ENCODE measurements at regions not wholly inside any gene's neighbourhood (a gene's known extent, or its start where the extent isn't known, plus 50 kb on each side); places are given as distances from the start of the nearest gene placed in this dataset.
A peak's percentile ranks its signal among the peaks of the same experiment; 100 is the strongest.
"Not testable (repeated sequence)": the region's sequence is repeated elsewhere in the genome, so short reads cannot be mapped to it uniquely, and the experiment has no call there.

- not testable (repeated sequence) for DNase-seq
These were observed 117.0 kb downstream of the SDHAF3 start for GRCh38 chr7:97234494-97234893.

GRCh38 chr7:97246317-97246716 lies 128.8 kb downstream of the SDHAF3 start:
- no peak for DNase-seq

GRCh38 chr7:97258187-97258586 lies 140.7 kb downstream of the SDHAF3 start:
- DNase-seq = not testable (repeated sequence)

GRCh38 chr7:97269741-97270140 lies 152.2 kb downstream of the SDHAF3 start:
- no peak for DNase-seq

- no peak for DNase-seq
These were observed 152.8 kb downstream of the SDHAF3 start for GRCh38 chr7:97270280-97270679.

GRCh38 chr7:97271619-97272018 lies 154.1 kb downstream of the SDHAF3 start:
- DNase-seq = no peak

- DNase-seq = no peak
These were observed 154.9 kb downstream of the SDHAF3 start for GRCh38 chr7:97272237-97272975.

GRCh38 chr7:97275475-97275874 lies 158.0 kb downstream of the SDHAF3 start:
- no peak for DNase-seq

GRCh38 chr7:97280950-97281349 lies 163.5 kb downstream of the SDHAF3 start:
- no peak for DNase-seq

- no peak for DNase-seq
These were observed 167.8 kb downstream of the SDHAF3 start for GRCh38 chr7:97285348-97285747.

- DNase-seq = no peak
These were observed 175.5 kb downstream of the SDHAF3 start for GRCh38 chr7:97293031-97293430.

GRCh38 chr7:97298561-97298960 lies 181.1 kb downstream of the SDHAF3 start:
- DNase-seq = no peak

GRCh38 chr7:97305589-97305988 lies 188.1 kb downstream of the SDHAF3 start:
- DNase-seq = peak; percentile 83

GRCh38 chr7:97307521-97308108 lies 190.1 kb downstream of the SDHAF3 start:
- no peak for DNase-seq

GRCh38 chr7:97313900-97314299 lies 196.4 kb downstream of the SDHAF3 start:
- DNase-seq = no peak

- no peak for DNase-seq
These were observed 200.1 kb downstream of the SDHAF3 start for GRCh38 chr7:97317575-97317974.

- DNase-seq = not testable (repeated sequence)
These were observed 212.4 kb downstream of the SDHAF3 start for GRCh38 chr7:97329871-97330270.

GRCh38 chr7:97337849-97338248 lies 220.4 kb downstream of the SDHAF3 start:
- peak; percentile 13 for DNase-seq

- DNase-seq = no peak
These were observed 225.0 kb downstream of the SDHAF3 start for GRCh38 chr7:97342512-97342911.

GRCh38 chr7:97346349-97346748 lies 228.9 kb downstream of the SDHAF3 start:
- no peak for DNase-seq

GRCh38 chr7:97351488-97351887 lies 234.0 kb downstream of the SDHAF3 start:
- DNase-seq = no peak

GRCh38 chr7:97357459-97357858 lies 240.0 kb downstream of the SDHAF3 start:
- no peak for DNase-seq

GRCh38 chr7:97372882-97373281 lies 255.4 kb downstream of the SDHAF3 start:
- DNase-seq = no peak

GRCh38 chr7:97373736-97374135 lies 256.2 kb downstream of the SDHAF3 start:
- DNase-seq = no peak

- no peak for DNase-seq
These were observed 260.2 kb downstream of the SDHAF3 start for GRCh38 chr7:97377713-97378112.
